ENCODE measurements at regions not wholly inside any gene's neighbourhood (a gene's known extent, or its start where the extent isn't known, plus 50 kb on each side); places are given as distances from the start of the nearest gene placed in this dataset.

DNA sequence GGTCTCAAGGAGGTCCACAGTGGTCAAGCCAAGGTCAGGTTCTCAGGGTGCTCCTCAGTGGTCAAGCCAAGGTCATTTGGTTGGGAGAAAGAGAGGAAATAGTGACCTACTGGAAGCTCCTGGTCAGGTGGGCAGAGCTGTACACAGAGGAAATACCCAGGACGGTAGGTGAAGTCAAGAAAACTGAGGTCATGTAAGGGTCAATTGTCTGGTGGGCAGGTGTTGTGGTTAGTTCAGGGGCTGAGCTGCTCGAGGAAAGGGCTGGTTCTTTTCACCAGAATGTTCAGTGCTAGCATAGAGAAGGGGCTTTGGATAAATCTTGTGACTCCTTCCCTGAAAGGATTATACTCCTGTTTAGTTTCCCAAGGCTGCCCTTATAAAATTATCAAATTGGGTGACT lies 540.5 kb downstream of the VRK1 start:
- no peaks in the 10 kb centered on the region for H3K4me1 ChIP-seq (ENCODE audit: control insufficient read depth, extremely low read depth, insufficient read depth, low read length)
- CTCF ChIA-PET = no interaction called here
- POLR2A ChIA-PET = no interaction called here
- intact Hi-C loops (cut with micrococcal nuclease) (no loop called here), dilution Hi-C loops (cut with MboI; ENCODE audit: extremely low pct_ligation_motif_present, low sequenced_read_pairs) (no loop called here)
- no peak overlapping the region for H3K4me3 ChIP-seq (replicated peaks in 1 of 3; ENCODE audit: insufficient read depth in 1 of 3, low read depth in 1 of 3, low read length in 3 of 3)
- BruUV-seq (replicated peaks) = no TSS peak
- H3K27me3 ChIP-seq (ENCODE audit: control insufficient read depth in 2 of 2, insufficient read depth in 2 of 2, low read length in 2 of 2) = no peaks in the 10 kb centered on the region
- no peak overlapping the region for H3K9ac ChIP-seq (replicated peaks; ENCODE audit: extremely low read depth, insufficient read depth, low read length)
- H3K36me3 ChIP-seq (ENCODE audit: control insufficient read depth in 2 of 2, extremely low read depth in 1 of 2, insufficient read depth in 2 of 2, low read length in 2 of 2) = no peaks in the 10 kb centered on the region
- TF ChIP-seq POLR2AphosphoS5 (IDR thresholded peaks at IDR 0.05; ENCODE audit: insufficient read depth, low read depth, low read length) = no peak
- no peak for TF ChIP-seq EZH2 (IDR thresholded peaks at IDR 0.05; ENCODE audit: borderline replicate concordance, low read depth, low read length, severe bottlenecking)
- TF ChIP-seq FOS (IDR thresholded peaks at IDR 0.05; ENCODE audit: borderline replicate concordance, insufficient read depth, low read length) = no peak
- no peak for TF ChIP-seq MYC (IDR thresholded peaks at IDR 0.05; ENCODE audit: low read depth, low read length)
- no peak for TF ChIP-seq GATA2 (IDR thresholded peaks at IDR 0.05; ENCODE audit: insufficient read depth, insufficient read length, low read depth, low read length)
- H3K27ac ChIP-seq (ENCODE audit: insufficient read depth, low read depth, low read length) = no peak overlapping the region
- no peak overlapping the region for H3K4me2 ChIP-seq (ENCODE audit: insufficient read depth, low read length)
- no peak overlapping the region for H2AFZ ChIP-seq (ENCODE audit: low read depth, low read length)
- no peak for DNase-seq (ENCODE audit: low read depth, low spot score)
- no peaks in the 10 kb centered on the region for H3K79me2 ChIP-seq (ENCODE audit: control insufficient read depth, insufficient read depth, low read length)
- H3K9me1 ChIP-seq (replicated peaks; ENCODE audit: control insufficient read depth, extremely low read depth, insufficient read depth, low read length) = no peaks in the 10 kb centered on the region
- no peak for FAIRE-seq
- H4K20me1 ChIP-seq (replicated peaks; ENCODE audit: control insufficient read depth, extremely low read depth, insufficient read depth, low read length) = no peaks in the 10 kb centered on the region
- peaks cover 5% of the 10 kb centered on the region for H3K9me3 ChIP-seq (replicated peaks; ENCODE audit: control insufficient read depth, insufficient read depth, low read length)

DNA sequence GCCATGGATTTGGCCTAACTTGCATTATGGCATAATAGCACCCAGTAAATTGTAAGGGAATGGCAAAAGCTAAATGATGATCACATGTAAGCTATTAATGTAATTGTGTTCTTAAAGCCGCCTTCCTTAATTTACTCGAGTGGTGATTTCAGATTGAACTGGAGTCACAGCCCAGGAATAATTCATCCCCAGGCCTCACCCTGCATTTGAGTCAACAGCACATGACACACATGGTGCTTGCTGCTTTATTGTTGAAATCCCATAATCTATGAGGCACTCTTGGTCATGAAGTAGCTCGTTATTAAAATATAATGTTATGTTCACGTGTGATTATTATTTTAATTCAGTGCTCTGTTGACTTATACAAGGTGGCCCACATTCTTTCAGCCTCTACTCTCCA lies 547.5 kb downstream of the VRK1 start:
- dilution Hi-C loops (cut with MboI; ENCODE audit: extremely low pct_ligation_motif_present, low sequenced_read_pairs) (no loop called here), intact Hi-C loops (cut with micrococcal nuclease) (no loop called here)
- H3K4me1 ChIP-seq (ENCODE audit: control insufficient read depth, extremely low read depth, insufficient read depth, low read length) = no peaks in the 10 kb centered on the region

More for the DNA sequence above, 547.5 kb downstream of the VRK1 start:
- POLR2A ChIA-PET = no interaction called here
- Histone ChIP-seq H3K36me3 (ENCODE audit: control insufficient read depth in 2 of 2, extremely low read depth in 1 of 2, insufficient read depth in 2 of 2, low read length in 2 of 2) (no peaks in the 10 kb centered on the region), H3K9me1 (replicated peaks; ENCODE audit: control insufficient read depth, extremely low read depth, insufficient read depth, low read length) (no peaks in the 10 kb centered on the region), H3K27ac (ENCODE audit: insufficient read depth, low read depth, low read length) (no peak overlapping the region), H3K9me3 (replicated peaks; ENCODE audit: control insufficient read depth, insufficient read depth, low read length) (peaks cover 10% of the 10 kb centered on the region), H3K9ac (replicated peaks; ENCODE audit: extremely low read depth, insufficient read depth, low read length) (no peak overlapping the region), H2AFZ (ENCODE audit: low read depth, low read length) (no peak overlapping the region), H3K4me2 (ENCODE audit: insufficient read depth, low read length) (no peak overlapping the region), H3K27me3 (ENCODE audit: control insufficient read depth in 2 of 2, insufficient read depth in 2 of 2, low read length in 2 of 2) (no peaks in the 10 kb centered on the region), H4K20me1 (replicated peaks; ENCODE audit: control insufficient read depth, extremely low read depth, insufficient read depth, low read length) (no peaks in the 10 kb centered on the region), H3K79me2 (ENCODE audit: control insufficient read depth, insufficient read depth, low read length) (no peaks in the 10 kb centered on the region), H3K4me3 (replicated peaks in 1 of 3; ENCODE audit: insufficient read depth in 1 of 3, low read depth in 1 of 3, low read length in 3 of 3) (no peak overlapping the region)
- no peak for FAIRE-seq
- CTCF ChIA-PET = no interaction called here
- DNase-seq (ENCODE audit: low read depth, low spot score) = no peak
- no TSS peak for BruUV-seq (replicated peaks)
- TF ChIP-seq CTCF (IDR thresholded peaks at IDR 0.05; ENCODE audit: extremely low read depth in 1 of 2, insufficient read depth in 1 of 2, low read depth in 1 of 2, low read length in 2 of 2) (no peak), FOS (IDR thresholded peaks at IDR 0.05; ENCODE audit: borderline replicate concordance, insufficient read depth, low read length) (no peak), POLR2AphosphoS5 (IDR thresholded peaks at IDR 0.05; ENCODE audit: insufficient read depth, low read depth, low read length) (no peak)
